Activated naive CD4-positive, alpha-beta T cell (primary cell): ENCODE measurements at regions not wholly inside any gene's neighbourhood (a gene's known extent, or its start where the extent isn't known, plus 50 kb on each side); places are given as distances from the start of the nearest gene placed in this dataset.
"Not testable (repeated sequence)": the region's sequence is repeated elsewhere in the genome, so short reads cannot be mapped to it uniquely, and the experiment has no call there.

Source experiments
- DNase-seq, 4 experiments: peaks; one replicate each; lab custom pipeline; 2025; lab: John Stamatoyannopoulos, UW

- DNase-seq: not testable (repeated sequence)
These were observed 783.4 kb downstream of the NSUN3 start for GRCh38 chr3:94846251-94846650.

GRCh38 chr3:94862703-94863102, 799.8 kb downstream of the NSUN3 start:
- DNase-seq: no peak

- no peak for DNase-seq
These were observed 806.2 kb downstream of the NSUN3 start for GRCh38 chr3:94869059-94869547.

GRCh38 chr3:94873751-94874150, 810.9 kb downstream of the NSUN3 start:
- no peak for DNase-seq

GRCh38 chr3:94875149-94875548, 812.3 kb downstream of the NSUN3 start:
- no peak for DNase-seq

- no peak for DNase-seq
These were observed 824.2 kb downstream of the NSUN3 start for GRCh38 chr3:94887065-94887464.

GRCh38 chr3:94896994-94897393, 834.1 kb downstream of the NSUN3 start:
- DNase-seq: no peak

- no peak for DNase-seq
These were observed 841.4 kb downstream of the NSUN3 start for GRCh38 chr3:94904156-94904674.

- no peak for DNase-seq
These were observed 846.9 kb downstream of the NSUN3 start for GRCh38 chr3:94909726-94910125.

GRCh38 chr3:94912656-94913055, 849.8 kb downstream of the NSUN3 start:
- DNase-seq: no peak

GRCh38 chr3:94927175-94927574, 864.3 kb downstream of the NSUN3 start:
- no peak for DNase-seq

- DNase-seq: no peak
These were observed 866.1 kb downstream of the NSUN3 start for GRCh38 chr3:94928921-94929320.

GRCh38 chr3:94935738-94936580, 873.1 kb downstream of the NSUN3 start:
- no peak for DNase-seq

GRCh38 chr3:94937980-94938379, 875.1 kb downstream of the NSUN3 start:
- no peak for DNase-seq

GRCh38 chr3:94946683-94947082, 883.8 kb downstream of the NSUN3 start:
- no peak for DNase-seq

- no peak for DNase-seq
These were observed 898.7 kb downstream of the NSUN3 start for GRCh38 chr3:94961423-94962100.

GRCh38 chr3:94965867-94966475, 903.1 kb downstream of the NSUN3 start:
- DNase-seq: no peak

- no peak for DNase-seq
These were observed 904.3 kb downstream of the NSUN3 start for GRCh38 chr3:94967196-94967595.

- DNase-seq: no peak
These were observed 905.7 kb downstream of the NSUN3 start for GRCh38 chr3:94968519-94968918.

- no peak for DNase-seq
These were observed 909.2 kb downstream of the NSUN3 start for GRCh38 chr3:94972066-94972465.

GRCh38 chr3:94978084-94978483, 915.2 kb downstream of the NSUN3 start:
- no peak for DNase-seq

GRCh38 chr3:94985778-94986177, 922.9 kb downstream of the NSUN3 start:
- DNase-seq: no peak
